Midbrain (tissue), 1 donor: ENCODE measurements at regions not wholly inside any gene's neighbourhood (a gene's known extent, or its start where the extent isn't known, plus 50 kb on each side); places are given as distances from the start of the nearest gene placed in this dataset.

Source experiments
- DNase-seq: peaks from one replicate; lab custom pipeline; 2025; lab: John Stamatoyannopoulos, UW

DNA sequence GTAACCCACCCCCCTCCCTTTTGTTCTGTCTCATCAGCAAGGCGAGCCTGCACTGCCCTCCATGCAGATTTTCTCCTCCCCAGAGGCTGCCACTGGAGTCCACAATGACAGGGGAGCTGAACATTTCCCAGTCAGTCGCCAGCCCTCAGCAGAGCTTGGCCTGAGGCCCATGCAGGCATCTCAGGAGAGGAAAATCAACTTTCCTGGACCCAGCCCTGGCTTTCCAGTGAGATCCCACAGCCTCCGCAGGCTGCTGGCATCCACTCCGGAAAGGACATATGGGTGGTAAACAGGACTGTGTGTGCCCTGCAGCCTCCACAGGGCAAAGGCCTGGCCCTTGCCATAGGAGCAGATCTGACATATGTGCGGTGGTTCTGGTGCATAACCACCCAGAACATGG is 253.8 kb downstream of the TNS1 start:
- no peak for DNase-seq

DNA sequence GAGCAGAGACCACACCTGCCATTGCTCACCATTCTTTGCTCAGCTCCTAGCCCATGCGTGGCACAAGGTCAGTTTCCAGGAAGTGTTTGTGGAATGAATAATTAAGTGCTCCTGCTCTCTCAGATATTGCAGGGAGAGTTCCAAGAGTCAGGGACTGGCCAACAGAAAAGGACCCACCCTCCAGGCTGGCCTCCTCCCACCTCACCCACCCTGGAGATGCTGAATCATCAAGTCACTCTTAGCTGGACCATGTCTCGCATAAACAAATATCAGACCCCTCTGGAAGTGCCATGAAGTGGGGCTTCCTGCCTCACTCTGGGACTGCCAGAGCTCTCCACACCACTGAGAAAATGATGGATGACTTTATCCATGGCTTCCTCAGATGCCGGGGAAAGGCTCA is 256.0 kb downstream of the TNS1 start:
- DNase-seq: no peak

DNA sequence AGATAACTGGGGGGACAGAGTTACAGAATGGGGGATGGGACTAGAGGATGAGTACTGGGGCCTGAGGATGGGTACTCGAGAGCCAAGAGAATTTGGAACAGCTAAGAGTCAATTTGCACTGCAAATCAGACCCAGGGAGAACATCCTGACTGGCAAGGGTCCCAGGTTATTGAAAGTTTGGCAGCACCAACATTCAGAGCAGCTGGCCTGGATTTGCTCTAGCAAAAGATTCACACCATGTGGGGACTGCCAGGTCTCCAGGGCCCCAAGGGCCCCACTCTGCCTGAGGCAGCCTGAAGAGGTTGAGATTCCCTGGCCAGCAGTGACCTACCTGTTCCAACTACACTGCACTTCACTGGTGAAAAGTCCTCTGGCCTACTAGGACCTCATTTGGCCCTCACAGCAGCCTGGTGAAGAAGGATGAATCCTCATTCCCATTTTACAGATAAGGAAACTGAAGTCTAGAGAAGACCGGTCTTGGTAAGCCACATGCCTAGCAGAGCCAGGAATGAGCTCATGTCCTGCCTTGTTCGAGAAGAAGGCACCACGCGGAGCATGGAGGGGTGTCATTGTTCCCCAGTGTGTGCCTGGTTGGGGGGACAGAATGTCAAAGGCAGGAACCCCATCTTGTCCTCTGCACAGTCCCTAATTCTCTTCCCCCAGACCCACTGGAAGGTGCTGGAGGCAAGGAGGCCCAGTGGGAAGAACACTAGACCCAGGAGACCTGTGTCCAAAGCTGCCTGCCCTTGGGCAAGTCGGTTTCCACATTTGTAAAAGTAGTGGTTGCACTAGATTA is 258.6 kb downstream of the TNS1 start:
- peak; percentile 45 for DNase-seq

DNA sequence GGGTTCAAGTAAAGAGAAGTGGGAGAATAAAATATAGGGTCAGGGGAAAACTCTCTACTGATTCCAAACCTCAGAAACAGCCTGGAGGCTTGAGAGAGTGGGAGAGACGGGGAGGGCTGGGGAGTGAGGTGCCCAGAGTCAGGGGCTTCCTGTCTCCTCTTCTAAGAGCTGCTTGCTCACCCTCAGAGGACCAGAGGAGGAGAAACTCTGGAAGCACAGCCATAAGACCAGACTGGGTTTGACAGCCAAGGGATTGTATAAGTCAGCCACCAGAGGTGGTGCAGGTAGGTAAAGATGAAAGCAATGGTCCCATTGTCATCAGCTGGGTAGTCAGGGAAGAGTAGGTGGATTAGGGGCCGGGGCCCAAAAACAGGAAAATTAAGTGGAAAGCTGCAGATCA is 259.4 kb downstream of the TNS1 start:
- no peak for DNase-seq

DNA sequence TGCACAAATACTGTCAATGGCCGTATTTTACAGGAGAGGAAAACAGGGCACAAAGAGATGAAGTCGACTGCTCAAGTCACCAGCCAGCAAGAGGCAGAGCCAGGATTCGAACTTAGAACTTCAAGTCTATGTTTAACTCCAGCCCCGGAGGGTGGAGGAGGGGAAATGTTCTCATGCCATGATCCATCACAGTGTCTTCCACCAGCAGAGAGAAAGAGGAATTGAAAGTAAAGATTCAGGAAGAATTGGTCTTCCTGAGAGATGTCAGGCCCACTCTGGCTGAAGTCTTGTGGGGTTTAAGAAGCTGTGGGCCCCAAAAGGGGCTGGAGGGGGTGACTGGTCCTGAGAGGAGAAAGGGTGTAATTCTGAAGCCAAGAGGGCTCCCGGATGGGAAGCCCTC is 260.0 kb downstream of the TNS1 start:
- no peak for DNase-seq

DNA sequence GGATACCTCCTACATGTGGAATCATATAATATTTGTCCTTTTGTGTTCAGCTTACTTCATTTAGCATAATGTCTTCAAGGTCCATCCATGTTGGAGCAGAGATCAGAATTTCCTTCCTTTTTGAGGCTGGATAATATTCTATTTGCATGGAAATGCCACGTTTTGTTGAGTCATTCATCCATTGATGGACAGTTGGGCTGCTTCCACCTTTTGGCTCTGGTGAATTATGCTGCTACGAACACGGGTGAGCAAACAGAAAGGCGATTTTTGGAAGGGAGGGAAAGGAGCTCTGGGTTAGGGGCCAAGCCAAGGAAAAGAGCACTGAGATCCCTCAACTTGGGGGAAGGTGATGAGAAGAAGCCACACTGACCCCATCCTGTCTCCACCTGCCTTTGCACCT is 260.5 kb downstream of the TNS1 start:
- DNase-seq: no peak

DNA sequence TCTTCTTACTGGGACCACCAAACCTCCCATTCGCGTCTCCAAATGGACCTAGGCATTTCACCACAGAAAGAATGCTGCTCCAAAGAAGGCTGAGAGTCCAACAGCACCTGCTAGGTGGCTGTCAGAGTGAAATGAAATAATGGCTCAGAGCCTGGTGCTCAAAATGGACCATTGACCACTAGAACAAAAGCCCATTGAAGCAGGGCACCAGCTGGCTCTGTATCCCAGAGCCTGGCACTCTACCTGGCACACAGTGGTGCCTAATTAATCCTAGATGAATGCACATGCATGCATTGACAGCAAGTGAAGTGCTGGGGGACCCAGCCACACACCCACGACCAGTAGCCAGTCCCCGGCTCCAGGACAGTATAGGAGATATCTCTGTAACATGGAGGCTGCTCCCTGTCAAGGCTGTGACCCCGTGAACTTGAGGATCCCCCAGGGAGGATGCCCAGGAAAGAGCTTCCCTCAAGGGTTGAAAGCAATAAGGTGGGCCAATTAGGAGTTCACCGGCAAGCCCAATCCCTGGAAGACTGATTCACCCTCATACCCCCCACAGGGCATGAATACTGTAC is 261.3 kb downstream of the TNS1 start:
- DNase-seq: peak; percentile 48

DNA sequence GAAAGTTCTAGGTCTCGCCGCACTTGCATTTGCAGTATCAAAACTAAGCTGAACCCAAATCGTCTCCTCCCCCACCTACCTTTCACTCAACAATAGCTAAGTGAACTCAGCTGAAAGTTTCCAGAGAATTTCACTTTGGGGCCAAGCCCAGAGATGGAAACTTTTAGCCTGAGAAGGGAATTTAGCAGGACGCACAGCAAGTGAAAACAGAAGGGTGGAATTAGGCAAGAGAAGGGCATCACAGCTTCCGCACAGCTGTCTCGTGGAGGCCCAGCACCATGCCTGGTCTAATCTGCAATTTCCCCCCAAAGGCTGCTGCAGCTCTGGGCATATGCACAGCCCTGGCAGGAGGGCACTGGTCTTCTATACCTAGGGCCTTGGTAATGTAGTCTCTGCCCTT is 262.0 kb downstream of the TNS1 start:
- DNase-seq: no peak

DNA sequence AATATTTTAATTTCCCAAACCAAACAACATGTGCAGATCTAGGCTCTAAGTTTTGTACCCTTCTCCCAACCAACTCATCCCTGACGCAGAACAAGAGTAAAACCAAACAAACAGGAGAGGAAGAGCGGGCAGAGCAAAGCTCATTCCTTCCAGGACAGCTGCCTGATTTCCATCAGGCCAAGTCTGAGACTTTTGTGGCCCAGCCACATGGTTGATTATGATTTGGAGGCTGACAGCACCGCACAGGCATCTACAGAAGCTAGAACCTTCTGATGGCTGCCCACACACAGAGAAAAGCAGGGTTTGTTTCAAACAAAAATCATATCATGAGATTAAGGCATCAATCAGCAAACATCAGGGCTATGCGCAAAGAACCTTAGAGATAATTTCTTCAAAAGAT is 262.6 kb downstream of the TNS1 start:
- DNase-seq: no peak

DNA sequence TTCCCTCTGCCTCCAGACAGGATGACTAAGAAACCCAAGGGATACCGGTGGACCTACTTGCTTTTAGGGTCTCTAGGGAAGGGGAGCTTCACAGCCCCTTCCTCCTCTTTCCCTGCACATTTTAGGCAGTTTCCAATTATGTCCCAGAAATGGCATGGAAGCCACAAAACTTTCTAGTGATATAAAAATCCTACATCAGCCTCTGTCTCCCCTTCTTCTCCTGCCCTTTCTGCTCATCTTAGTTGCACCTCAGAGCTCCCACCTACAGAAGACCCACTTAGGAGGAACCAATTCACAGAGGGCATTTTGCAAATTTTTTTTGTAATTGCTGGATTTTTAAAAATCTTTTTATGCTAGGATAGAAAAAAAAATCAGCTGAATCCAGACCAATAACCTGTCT is 263.1 kb downstream of the TNS1 start:
- DNase-seq: no peak

DNA sequence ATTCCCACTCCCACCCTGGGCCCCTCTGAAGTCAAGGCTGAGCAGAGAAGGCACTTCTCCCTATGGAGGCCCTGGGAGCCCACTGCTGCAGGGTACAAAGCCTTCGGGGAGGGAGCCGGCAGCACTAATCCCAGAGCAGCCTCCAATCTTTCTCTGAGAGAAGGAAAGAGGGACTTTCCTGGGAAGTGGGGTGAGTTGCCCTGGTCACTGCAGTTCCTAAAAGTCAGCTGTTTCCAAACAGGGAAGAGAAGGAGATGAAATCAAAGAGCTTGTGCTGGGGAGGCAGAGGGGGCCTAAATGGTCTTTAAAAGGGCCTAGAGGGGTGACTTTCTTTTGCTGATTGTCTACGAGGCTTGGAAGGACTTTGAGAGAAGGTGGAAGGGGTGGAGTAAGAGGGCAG is 264.7 kb downstream of the TNS1 start:
- DNase-seq: no peak

DNA sequence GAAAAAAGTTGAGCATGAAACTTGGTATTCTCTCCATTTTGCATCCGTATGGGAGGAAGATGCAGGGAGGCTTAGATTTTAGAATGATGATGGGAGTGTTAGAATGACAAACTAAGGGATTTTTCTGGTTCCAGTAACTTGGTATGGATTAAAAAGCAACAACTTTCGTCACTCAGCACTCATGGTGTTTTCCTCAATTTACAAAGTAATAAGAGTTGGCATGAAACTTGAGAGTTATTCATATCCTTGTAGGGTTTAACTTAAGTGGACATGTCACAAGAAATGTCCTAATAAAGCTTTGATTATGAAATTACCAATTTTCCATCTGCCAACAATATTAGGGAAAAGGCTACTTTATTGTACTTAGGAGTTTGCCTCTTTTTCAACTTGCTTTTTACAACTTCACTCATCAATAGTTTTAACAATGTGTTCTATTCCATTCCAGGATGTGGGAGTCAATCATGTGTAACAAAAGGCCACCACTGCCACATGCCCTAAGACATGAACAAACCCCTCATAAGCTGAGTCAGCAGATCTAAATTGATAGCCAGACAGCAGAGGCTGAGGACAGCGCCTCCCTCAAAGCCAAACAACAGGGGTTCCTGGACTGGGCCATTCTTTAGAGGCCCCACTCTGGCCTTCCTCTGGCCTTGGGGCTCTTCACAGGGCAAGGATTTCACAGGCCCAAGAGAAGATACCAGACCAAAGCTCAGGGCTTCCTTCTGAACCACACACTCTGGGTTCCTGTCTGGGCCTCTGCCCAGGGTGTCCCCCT is 265.8 kb downstream of the TNS1 start:
- DNase-seq: no peak

DNA sequence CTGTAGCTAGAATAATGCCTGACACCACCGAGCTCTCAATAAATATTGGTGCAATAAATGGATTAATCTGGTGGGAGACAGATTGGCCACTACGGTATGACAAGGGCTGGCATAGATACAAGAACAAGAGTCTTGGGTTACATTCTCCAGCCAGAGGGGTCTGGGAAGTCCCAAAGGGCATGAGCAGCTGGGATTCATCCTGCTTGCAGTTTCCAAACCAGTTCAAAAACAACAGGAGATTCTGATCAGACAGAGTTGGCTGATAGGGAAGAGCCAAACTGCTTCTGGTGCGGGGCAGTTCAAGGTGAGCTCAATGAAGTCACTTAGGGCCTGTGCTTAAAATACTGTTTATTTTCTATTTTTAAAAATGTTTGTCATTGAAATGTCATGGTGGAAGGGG is 266.9 kb downstream of the TNS1 start:
- DNase-seq: no peak

DNA sequence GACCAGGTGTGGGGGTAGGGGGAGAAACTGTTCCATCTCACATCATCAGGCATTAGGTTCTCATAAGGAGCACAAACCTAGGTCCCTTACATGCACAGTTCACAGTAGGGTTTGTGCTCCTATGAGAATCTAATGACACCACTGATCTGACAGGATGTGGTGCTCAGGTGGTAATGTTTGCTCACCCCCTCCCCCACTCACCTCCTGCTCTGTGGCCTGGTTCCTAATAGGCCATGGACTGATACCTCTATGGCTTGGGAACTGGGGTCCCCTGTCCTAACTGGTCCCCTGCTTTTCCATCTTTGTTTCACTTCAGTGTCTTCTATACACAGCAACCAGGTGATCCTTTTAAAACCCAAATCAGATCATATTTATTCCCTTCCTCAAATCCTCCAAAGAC is 267.8 kb downstream of the TNS1 start:
- DNase-seq: no peak

DNA sequence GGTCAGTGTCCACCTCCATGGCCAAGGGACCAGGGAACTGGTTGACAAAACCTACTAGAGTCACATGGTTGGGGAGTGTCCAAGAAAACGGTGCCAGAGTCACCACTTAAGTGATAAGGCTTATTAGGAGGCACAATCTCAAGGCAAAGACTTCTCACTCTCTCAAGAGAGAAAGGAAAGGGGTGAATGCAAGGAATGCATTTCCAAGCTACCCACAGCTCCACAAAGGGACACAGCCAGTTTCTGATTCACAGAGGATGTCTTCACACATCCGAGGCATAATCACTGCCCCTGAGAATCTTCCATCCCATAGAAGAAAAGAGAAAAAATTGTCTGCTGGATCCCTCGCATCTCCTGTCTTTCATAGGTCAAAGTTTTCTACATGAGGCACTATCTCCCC is 269.3 kb downstream of the TNS1 start:
- DNase-seq: no peak

DNA sequence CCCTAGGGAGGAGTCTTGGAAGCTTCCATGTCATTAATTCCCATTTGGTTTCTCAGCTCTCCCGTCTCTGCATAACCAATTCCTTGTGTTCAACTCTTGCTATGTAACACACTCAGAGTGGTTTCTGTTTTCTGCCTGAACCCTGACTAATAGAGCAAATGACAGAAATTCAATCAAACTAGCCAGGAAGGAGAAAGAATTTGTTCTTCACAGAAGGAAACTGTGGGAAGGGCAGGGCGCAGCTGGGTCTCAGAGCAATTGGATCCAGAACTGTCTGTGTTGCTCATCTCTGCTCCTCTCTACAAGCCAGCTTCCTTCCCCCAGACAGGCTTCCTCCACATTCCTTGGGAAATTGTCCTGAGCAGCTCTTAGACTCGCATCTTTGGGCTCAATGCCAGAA is 269.8 kb downstream of the TNS1 start:
- DNase-seq: no peak

DNA sequence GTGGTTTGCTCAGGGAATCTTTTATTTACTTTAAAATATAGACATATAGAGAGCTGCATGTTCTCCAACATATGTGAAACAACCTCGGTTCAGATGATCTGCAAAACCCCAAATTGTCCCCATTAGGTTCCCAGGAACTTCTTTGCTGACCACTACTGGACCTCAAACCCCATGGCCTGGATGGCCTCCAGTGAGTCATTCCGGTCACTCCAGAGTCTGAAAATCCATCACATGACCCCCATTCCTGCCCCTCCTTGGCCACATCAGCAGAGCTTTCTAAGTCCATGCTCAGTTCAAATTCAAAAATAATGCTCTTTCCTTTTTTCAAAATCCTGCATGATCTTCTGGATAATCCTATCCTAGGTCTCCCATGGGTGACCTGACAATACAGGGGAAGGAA is 271.0 kb downstream of the TNS1 start:
- no peak for DNase-seq

DNA sequence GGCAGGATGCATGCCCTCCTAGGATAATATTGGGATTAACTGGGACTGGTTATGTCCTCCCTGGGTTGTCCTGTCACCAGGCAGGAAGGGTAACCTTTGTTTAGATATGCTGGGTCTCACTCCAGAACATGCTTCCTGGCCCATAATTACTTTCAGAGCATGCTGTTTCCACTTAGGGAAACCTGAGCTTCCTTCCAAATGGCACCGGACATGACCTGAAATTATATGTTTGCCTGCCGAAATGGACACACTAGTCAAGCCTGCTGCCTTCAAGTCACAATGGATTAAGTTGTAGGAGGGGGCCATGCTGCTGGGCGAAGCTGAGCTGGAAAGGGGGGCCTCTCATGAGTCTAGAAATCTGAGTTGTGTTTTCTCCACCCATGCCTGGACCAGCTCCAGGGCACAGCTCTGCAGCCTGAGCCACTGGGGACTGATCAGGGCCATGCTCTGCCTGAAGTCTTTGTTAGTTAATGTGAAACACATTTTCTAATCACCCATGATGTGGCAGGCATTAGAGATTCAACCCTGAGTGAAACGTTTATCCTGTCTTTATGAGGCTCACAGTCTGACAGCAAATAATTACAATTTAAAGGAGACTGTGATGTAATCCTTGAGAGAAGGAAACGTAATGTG is 273.3 kb downstream of the TNS1 start:
- no peak for DNase-seq

DNA sequence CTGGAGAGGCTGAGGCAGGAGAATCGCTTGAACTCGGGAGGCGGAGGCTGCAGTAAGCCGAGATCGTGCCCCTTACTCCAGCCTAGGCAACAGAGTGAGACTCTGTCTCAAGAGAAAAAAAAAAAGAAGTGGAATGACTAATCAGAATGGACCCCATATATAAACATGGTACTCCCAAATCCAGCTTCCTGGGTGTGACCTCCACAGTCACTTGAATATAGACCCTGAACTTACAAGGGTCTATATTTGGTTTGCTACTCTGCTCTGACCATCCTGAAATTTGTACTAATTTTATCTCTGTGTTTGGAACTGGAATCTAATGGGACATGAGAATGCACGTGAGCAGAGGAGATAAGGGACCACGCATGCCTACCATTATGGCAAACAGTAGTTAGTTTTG is 275.0 kb downstream of the TNS1 start:
- DNase-seq: no peak

DNA sequence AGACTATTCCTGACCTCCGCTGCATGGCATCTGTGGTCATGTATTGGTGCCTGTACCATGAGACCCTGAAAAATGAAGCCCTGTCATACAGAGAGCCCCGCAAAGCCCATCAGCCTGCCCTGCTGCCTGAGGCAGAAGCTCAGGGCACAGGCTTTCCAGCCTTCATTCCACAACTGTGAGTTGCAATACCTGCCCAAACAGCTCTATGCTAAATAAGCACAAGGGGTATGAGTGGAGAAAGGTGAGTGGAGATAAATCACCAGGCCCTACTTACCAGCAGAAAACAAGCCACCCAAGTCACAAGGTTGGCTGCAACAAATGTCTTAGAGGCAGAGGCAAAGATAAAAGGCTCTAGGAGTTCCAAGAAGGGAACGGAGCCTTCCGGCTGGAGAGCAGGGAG is 277.4 kb downstream of the TNS1 start:
- DNase-seq: no peak

DNA sequence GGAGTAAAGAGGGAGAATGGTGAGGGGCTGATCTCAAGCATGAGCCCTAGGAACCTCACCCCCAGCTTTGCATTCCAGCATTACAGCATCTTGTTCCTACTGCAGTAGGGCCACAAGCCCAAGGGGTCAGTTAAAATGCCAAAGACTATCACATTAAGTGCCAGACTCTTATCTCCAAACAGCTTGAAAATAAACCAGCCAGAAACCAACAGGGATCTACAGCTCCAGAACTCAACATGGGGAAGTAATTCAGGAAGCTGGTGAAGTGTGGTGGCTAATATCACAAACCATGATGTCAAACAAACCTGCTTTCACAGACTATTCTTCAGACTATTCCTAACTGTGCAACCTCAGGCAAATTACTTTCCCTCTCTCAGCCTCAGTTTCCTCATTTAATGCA is 278.3 kb downstream of the TNS1 start:
- DNase-seq: no peak

DNA sequence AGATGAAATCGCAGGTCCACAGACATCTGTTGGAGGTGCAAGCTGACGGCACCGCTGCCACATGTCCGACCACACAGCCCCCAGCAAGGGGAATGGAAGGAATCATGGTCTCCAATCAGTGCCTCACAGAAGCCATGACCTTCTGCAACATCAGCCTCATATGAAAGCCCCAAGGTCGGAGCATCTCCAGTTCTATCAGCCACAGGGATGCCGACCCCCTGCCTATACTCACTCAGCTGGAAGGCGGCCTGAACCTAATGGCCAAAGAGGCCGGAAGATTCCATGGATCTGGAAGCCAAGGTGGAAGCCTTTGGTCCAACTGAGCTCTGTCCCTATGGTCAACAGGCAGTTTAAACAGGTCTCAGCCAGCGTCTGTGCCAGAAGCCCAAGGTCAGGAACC is 278.8 kb downstream of the TNS1 start:
- DNase-seq: no peak
